ENCODE measurements at regions not wholly inside any gene's neighbourhood (a gene's known extent, or its start where the extent isn't known, plus 50 kb on each side); places are given as distances from the start of the nearest gene placed in this dataset.

DNA sequence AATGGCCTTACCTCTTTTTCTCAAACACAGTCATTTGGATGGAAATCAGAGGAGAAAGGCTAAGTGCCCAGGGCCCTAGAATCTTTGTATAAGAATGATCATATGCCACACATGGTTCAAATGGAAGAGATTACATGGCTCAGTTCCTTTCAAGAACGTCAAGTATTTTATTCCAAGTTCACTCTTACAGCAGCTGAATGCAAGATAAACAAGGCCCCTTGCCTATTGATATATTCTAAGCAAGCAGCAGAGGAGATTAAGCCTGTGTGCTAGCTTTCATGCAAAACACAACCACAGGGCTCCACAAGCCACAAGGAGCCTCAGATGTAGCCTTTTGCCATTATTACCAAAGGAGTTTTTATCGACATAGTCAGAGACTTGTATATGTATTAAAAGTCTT lies 55.3 kb upstream of the SLCO6A1 start:
- no peaks in the 10 kb centered on the region for H3K27me3 ChIP-seq (ENCODE audit: control insufficient read depth in 1 of 2, insufficient read depth in 2 of 2, low read length in 2 of 2)
- H3K36me3 ChIP-seq (ENCODE audit: control insufficient read depth in 2 of 2, insufficient read depth in 2 of 2, low read length in 1 of 2), result no peaks in the 10 kb centered on the region
- no peak overlapping the region for H3K4me3 ChIP-seq (ENCODE audit: low read depth in 1 of 2, low read length in 2 of 2)
- H3K4me1 ChIP-seq (ENCODE audit: control insufficient read depth in 2 of 2, insufficient read depth in 2 of 2, low read length in 1 of 2), result no peaks in the 10 kb centered on the region
- H3K27ac ChIP-seq (ENCODE audit: low read depth in 2 of 2, low read length in 1 of 2), result no peak overlapping the region
- WGBS, 2 donors, result 16 to 18% methylated on average over 2 of the region's 2 CpGs
- no peaks in the 10 kb centered on the region for H3K9me3 ChIP-seq (ENCODE audit: control insufficient read depth in 2 of 2, insufficient read depth in 1 of 2, low read depth in 1 of 2, low read length in 1 of 2)

DNA sequence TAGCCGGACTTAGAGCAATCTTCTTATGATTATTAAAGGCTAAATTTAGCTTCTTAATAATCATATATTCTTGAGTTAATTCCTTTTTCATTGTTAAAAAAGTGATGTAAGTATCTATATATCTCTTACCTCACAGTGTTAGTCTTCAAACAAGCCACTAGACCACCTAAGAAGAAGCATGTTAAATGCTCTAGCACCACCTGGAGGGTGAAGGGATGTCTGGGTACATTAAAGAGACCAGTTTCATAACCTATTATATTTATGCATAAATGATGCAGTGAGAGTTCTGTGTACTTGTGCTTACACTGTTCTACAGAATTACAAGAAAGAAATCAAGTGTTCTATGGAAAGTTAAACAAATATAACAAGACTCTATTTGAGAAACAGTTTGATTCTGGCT lies 55.9 kb upstream of the SLCO6A1 start:
- Histone ChIP-seq H3K36me3 (ENCODE audit: control insufficient read depth in 2 of 2, insufficient read depth in 2 of 2, low read length in 1 of 2) (no peaks in the 10 kb centered on the region), H3K27me3 (ENCODE audit: control insufficient read depth in 1 of 2, insufficient read depth in 2 of 2, low read length in 2 of 2) (no peaks in the 10 kb centered on the region), H3K27ac (ENCODE audit: low read depth in 2 of 2, low read length in 1 of 2) (no peak overlapping the region), H3K4me3 (ENCODE audit: low read depth in 1 of 2, low read length in 2 of 2) (no peak overlapping the region), H3K4me1 (ENCODE audit: control insufficient read depth in 2 of 2, insufficient read depth in 2 of 2, low read length in 1 of 2) (no peaks in the 10 kb centered on the region), H3K9me3 (ENCODE audit: control insufficient read depth in 2 of 2, insufficient read depth in 1 of 2, low read depth in 1 of 2, low read length in 1 of 2) (no peaks in the 10 kb centered on the region)
- WGBS, 2 donors, result 92% methylated on average over 1 of the region's 1 CpG

DNA sequence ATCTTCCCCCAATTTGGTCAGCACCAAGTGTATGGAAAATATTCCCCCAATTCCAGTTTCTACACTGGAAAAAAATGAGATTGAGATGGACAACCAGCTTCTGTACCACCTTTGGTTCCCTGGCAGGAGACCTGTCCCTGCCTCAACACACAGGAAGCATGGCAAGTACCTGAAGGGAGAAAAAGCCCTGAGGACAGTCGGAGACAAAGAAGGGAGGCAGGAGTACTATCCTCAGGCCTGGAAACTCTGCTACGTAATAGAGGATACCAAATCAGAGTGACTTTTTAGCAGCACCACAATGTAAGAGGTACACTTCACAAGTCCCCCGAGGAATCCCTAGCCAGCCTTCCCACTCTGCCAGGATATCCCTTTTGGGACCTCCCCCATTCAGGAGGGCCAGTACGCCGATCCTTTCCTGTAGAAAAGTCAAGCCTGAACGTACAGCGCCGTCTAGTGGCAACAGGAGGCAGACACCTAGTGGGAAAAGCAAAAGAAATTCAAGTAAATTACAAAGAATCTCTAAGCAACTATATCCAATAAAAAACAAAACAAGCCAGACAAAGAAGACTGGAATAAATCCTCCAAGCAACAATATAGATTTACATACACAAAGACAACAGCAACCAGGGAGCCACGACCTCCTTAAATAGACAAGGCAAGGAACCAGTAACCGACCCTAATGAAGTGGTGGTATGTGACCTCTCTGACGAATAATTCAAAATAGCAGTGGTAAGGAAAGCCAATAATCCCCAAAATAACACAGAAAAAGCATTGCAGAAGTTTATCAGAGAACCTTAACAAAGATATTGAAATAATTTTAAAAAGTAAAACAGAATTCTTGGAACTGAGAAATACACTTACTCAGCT lies 63.3 kb upstream of the SLCO6A1 start:
- no peaks in the 10 kb centered on the region for H3K36me3 ChIP-seq (ENCODE audit: control insufficient read depth in 2 of 2, insufficient read depth in 2 of 2, low read length in 1 of 2)
- no peak overlapping the region for H3K27ac ChIP-seq (ENCODE audit: low read depth in 2 of 2, low read length in 1 of 2)
- no peaks in the 10 kb centered on the region for H3K4me1 ChIP-seq (ENCODE audit: control insufficient read depth in 2 of 2, insufficient read depth in 2 of 2, low read length in 1 of 2)
- H3K9me3 ChIP-seq (ENCODE audit: control insufficient read depth in 2 of 2, insufficient read depth in 1 of 2, low read depth in 1 of 2, low read length in 1 of 2), result no peaks in the 10 kb centered on the region
- H3K27me3 ChIP-seq (ENCODE audit: control insufficient read depth in 1 of 2, insufficient read depth in 2 of 2, low read length in 2 of 2), result no peaks in the 10 kb centered on the region
- no peak overlapping the region for H3K4me3 ChIP-seq (ENCODE audit: low read depth in 1 of 2, low read length in 2 of 2)
- 43% methylated on average over 11 of the region's 11 CpGs for WGBS, 2 donors

DNA sequence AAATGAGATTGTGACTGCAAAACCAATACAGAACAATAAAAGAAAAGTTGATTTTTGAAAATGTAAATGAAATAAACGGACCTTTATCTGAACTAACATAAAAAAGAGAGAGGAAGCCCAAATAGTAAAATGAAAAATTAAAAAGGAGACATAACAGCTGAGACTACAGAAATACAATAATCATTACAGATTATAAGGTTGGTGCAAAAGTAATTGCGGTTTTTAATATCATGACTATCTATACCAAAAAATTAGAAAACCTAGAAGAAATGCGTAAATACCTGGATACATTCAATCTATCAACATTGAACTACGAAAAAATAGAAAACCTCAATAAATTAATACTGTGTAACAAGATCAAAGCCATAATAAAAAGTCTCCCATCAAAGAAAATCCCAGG lies 71.9 kb upstream of the SLCO6A1 start:
- H3K27me3 ChIP-seq (ENCODE audit: control insufficient read depth in 1 of 2, insufficient read depth in 2 of 2, low read length in 2 of 2), result no peaks in the 10 kb centered on the region
- WGBS, 2 donors, result 71 to 74% methylated on average over 4 of the region's 4 CpGs

DNA sequence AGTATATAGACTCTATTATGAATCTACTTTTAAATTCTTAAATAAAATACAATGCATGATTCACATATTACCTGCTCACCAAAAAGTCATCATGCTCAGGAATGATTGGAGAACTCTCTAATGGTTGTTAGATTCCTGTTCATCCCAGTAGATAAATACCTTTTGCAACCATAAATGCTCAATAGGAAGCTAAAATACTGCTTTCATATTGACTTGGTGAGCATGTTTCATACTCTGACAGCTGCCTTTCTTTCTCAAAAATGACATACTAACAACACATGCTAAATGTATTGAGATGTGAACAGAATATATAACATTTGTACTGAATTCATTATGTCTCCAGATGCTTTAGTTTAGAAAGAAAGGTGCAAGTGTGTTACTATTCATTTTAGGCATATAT lies 79.6 kb upstream of the SLCO6A1 start:
- Histone ChIP-seq H3K36me3 (ENCODE audit: control insufficient read depth in 2 of 2, insufficient read depth in 2 of 2, low read length in 1 of 2) (no peaks in the 10 kb centered on the region), H3K9me3 (ENCODE audit: control insufficient read depth in 2 of 2, insufficient read depth in 1 of 2, low read depth in 1 of 2, low read length in 1 of 2) (no peaks in the 10 kb centered on the region), H3K27me3 (ENCODE audit: control insufficient read depth in 1 of 2, insufficient read depth in 2 of 2, low read length in 2 of 2) (peaks cover 0 to 2% of the 10 kb centered on the region in 2 donors), H3K4me3 (ENCODE audit: low read depth in 1 of 2, low read length in 2 of 2) (no peak overlapping the region), H3K27ac (ENCODE audit: low read depth in 2 of 2, low read length in 1 of 2) (no peak overlapping the region), H3K4me1 (ENCODE audit: control insufficient read depth in 2 of 2, insufficient read depth in 2 of 2, low read length in 1 of 2) (no peaks in the 10 kb centered on the region)

More for the DNA sequence above, 71.9 kb upstream of the SLCO6A1 start:
- Histone ChIP-seq H3K4me3 (ENCODE audit: low read depth in 1 of 2, low read length in 2 of 2) (no peak overlapping the region), H3K9me3 (ENCODE audit: control insufficient read depth in 2 of 2, insufficient read depth in 1 of 2, low read depth in 1 of 2, low read length in 1 of 2) (no peaks in the 10 kb centered on the region), H3K27ac (ENCODE audit: low read depth in 2 of 2, low read length in 1 of 2) (no peak overlapping the region), H3K36me3 (ENCODE audit: control insufficient read depth in 2 of 2, insufficient read depth in 2 of 2, low read length in 1 of 2) (no peaks in the 10 kb centered on the region), H3K4me1 (ENCODE audit: control insufficient read depth in 2 of 2, insufficient read depth in 2 of 2, low read length in 1 of 2) (no peaks in the 10 kb centered on the region)

DNA sequence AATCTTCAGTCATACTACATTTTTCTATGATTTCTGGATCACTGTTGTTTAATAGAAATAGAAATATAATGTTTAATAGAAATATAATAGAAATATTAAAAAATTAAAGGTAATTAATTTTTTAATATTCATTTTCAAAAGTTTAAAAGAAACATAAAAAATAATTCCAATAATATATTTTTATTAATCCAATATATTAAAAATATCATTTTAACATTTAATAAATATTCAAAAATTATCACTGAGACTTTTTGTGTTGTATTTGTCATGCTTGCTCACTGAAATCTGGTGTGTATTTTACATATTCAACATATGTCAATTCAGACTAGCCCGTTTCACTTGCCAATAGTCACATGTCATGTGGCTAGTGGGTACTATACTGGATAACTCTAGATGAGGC lies 80.6 kb upstream of the SLCO6A1 start:
- no peaks in the 10 kb centered on the region for H3K9me3 ChIP-seq (ENCODE audit: control insufficient read depth in 2 of 2, insufficient read depth in 1 of 2, low read depth in 1 of 2, low read length in 1 of 2)
- H3K4me1 ChIP-seq (ENCODE audit: control insufficient read depth in 2 of 2, insufficient read depth in 2 of 2, low read length in 1 of 2), result no peaks in the 10 kb centered on the region
- no peaks in the 10 kb centered on the region for H3K36me3 ChIP-seq (ENCODE audit: control insufficient read depth in 2 of 2, insufficient read depth in 2 of 2, low read length in 1 of 2)
- no peak overlapping the region for H3K27ac ChIP-seq (ENCODE audit: low read depth in 2 of 2, low read length in 1 of 2)
- no peak overlapping the region for H3K4me3 ChIP-seq (ENCODE audit: low read depth in 1 of 2, low read length in 2 of 2)
- H3K27me3 ChIP-seq (ENCODE audit: control insufficient read depth in 1 of 2, insufficient read depth in 2 of 2, low read length in 2 of 2), result peaks cover 0 to 2% of the 10 kb centered on the region in 2 donors
- WGBS, 2 donors, result 78 to 88% methylated on average over 1 of the region's 1 CpG

DNA sequence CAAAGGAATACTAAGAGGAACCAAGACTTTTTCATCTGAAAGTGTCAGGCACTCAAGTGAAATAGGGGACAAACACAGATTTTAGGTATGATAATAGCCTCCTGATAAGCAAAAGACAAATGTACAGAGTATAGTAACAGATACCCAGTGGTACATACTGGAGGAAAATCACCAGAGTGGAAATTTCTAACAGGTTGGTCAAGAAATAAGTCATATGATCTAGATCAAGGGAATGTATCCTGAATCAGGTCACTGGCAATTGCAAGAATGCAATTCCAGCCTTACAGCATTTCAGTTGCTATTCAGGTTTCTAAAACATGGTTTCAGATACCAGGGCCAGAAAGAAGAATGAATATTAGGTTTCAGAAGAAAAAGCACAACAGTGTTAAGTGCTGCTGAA lies 82.2 kb upstream of the SLCO6A1 start:
- no peaks in the 10 kb centered on the region for H3K9me3 ChIP-seq (ENCODE audit: control insufficient read depth in 2 of 2, insufficient read depth in 1 of 2, low read depth in 1 of 2, low read length in 1 of 2)
- H3K27me3 ChIP-seq (ENCODE audit: control insufficient read depth in 1 of 2, insufficient read depth in 2 of 2, low read length in 2 of 2), result peaks cover 0 to 2% of the 10 kb centered on the region in 2 donors
- H3K27ac ChIP-seq (ENCODE audit: low read depth in 2 of 2, low read length in 1 of 2), result no peak overlapping the region
- H3K36me3 ChIP-seq (ENCODE audit: control insufficient read depth in 2 of 2, insufficient read depth in 2 of 2, low read length in 1 of 2), result no peaks in the 10 kb centered on the region
- H3K4me3 ChIP-seq (ENCODE audit: low read depth in 1 of 2, low read length in 2 of 2), result no peak overlapping the region
- no peaks in the 10 kb centered on the region for H3K4me1 ChIP-seq (ENCODE audit: control insufficient read depth in 2 of 2, insufficient read depth in 2 of 2, low read length in 1 of 2)

DNA sequence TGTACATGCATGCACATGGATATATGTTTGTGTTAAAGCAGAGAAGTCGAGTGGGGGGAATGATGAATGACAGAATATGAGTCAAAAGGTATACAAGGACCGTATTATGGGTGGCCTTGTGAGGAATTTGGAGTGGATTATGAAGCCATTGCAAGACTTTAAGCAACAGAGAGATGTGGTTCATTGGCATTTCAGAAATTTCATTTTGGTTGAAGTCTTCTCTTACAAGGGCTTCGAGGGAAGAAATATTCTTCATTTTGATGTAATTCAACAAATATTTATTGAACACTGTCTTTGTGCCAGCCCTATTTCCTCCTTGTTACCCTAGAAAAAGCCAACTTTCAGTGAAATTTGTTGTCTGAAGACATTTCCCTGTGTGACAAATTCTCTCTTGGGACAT lies 83.9 kb upstream of the SLCO6A1 start:
- Histone ChIP-seq H3K4me1 (ENCODE audit: control insufficient read depth in 2 of 2, insufficient read depth in 2 of 2, low read length in 1 of 2) (no peaks in the 10 kb centered on the region), H3K27me3 (ENCODE audit: control insufficient read depth in 1 of 2, insufficient read depth in 2 of 2, low read length in 2 of 2) (peaks cover 0 to 2% of the 10 kb centered on the region in 2 donors), H3K4me3 (ENCODE audit: low read depth in 1 of 2, low read length in 2 of 2) (no peak overlapping the region), H3K36me3 (ENCODE audit: control insufficient read depth in 2 of 2, insufficient read depth in 2 of 2, low read length in 1 of 2) (no peaks in the 10 kb centered on the region), H3K27ac (ENCODE audit: low read depth in 2 of 2, low read length in 1 of 2) (no peak overlapping the region), H3K9me3 (ENCODE audit: control insufficient read depth in 2 of 2, insufficient read depth in 1 of 2, low read depth in 1 of 2, low read length in 1 of 2) (no peaks in the 10 kb centered on the region)
- WGBS, 2 donors, result 61% methylated on average over 3 of the region's 3 CpGs

DNA sequence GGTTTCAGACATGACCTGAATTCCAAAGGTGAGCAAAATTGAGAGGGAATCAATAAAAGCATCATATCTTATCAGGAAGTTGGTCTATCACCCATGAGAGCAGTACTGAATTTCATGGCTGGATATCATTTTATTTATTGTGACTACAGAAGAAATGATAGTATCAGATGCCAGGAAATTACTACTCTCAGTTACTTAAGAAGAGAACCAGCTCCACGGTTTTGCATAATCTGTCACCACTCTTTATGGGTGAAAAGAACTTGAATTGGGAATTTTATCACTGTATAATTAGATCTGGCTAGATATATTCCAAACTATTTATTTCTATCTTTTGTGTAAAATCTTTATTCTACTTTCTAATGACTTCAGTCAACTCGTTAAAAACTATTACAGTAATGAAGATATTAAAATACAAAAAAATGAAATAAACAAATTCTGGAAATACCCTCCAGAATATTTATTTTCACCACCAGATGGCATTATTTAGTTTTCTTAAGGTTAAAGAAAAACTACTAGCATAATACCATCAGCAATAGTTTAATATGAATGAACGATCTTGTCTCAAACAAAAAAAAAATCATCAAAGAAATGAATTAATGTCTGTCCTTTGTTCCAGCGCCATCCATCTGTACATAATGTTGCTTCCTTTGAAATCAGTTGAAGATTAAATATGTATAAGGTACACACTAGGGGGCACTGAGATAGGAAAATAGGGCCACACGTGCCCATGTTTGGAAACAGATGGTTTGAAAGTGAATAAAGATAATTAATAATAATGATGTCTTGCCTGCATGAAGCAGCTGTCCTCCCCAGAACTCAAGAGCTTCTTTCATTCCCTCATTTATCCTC lies 84.7 kb upstream of the SLCO6A1 start:
- whole genome bisulfite sequencing, 2 donors, result 13 to 17% methylated on average over 5 of the region's 5 CpGs
- H3K4me3 ChIP-seq (ENCODE audit: low read depth in 1 of 2, low read length in 2 of 2), result no peak overlapping the region
- H3K36me3 ChIP-seq (ENCODE audit: control insufficient read depth in 2 of 2, insufficient read depth in 2 of 2, low read length in 1 of 2), result no peaks in the 10 kb centered on the region
- no peaks in the 10 kb centered on the region for H3K9me3 ChIP-seq (ENCODE audit: control insufficient read depth in 2 of 2, insufficient read depth in 1 of 2, low read depth in 1 of 2, low read length in 1 of 2)
- H3K27me3 ChIP-seq (ENCODE audit: control insufficient read depth in 1 of 2, insufficient read depth in 2 of 2, low read length in 2 of 2), result peaks cover 0 to 2% of the 10 kb centered on the region in 2 donors
- H3K4me1 ChIP-seq (ENCODE audit: control insufficient read depth in 2 of 2, insufficient read depth in 2 of 2, low read length in 1 of 2), result no peaks in the 10 kb centered on the region
- H3K27ac ChIP-seq (ENCODE audit: low read depth in 2 of 2, low read length in 1 of 2), result no peak overlapping the region
